ENCODE measurements at regions not wholly inside any gene's neighbourhood (a gene's known extent, or its start where the extent isn't known, plus 50 kb on each side); places are given as distances from the start of the nearest gene placed in this dataset.
"Not testable (repeated sequence)": the region's sequence is repeated elsewhere in the genome, so short reads cannot be mapped to it uniquely, and the experiment has no call there.

- no peak for TF ChIP-seq CTCF (IDR thresholded peaks at IDR 0.05)
- H3K27me3 ChIP-seq: no peaks in the 10 kb centered on the region
- H3K36me3 ChIP-seq: no peaks in the 10 kb centered on the region
- H3K9me3 ChIP-seq: no peaks in the 10 kb centered on the region
- FAIRE-seq (no peak), ATAC-seq (no peak), DNase-seq (no peak)
- intact Hi-C loops (cut with DNase I): no loop called here
- no peak overlapping the region for H3K4me3 ChIP-seq
- WGBS, 2 donors: 58 to 62% methylated on average over 3 of the region's 3 CpGs
- H3K27ac ChIP-seq: no peak overlapping the region
- H3K4me1 ChIP-seq: no peaks in the 10 kb centered on the region
Measured at GRCh38 chr3:140770977-140771667, 93.3 kb downstream of the TRIM42 start.

- Histone ChIP-seq H3K4me3 (no peak overlapping the region), H3K9me3 (no peaks in the 10 kb centered on the region), H3K27me3 (no peaks in the 10 kb centered on the region), H3K4me1 (no peaks in the 10 kb centered on the region), H3K27ac (no peak overlapping the region), H3K36me3 (no peaks in the 10 kb centered on the region)
- FAIRE-seq: no peak
- WGBS, 2 donors: 27 to 32% methylated on average over 4 of the region's 4 CpGs
- no peak for TF ChIP-seq CTCF (IDR thresholded peaks at IDR 0.05)
- intact Hi-C loops (cut with DNase I): no loop called here
- no peak for DNase-seq
- ATAC-seq: peak in 1 of 4 donors; percentile 62
Measured at GRCh38 chr3:140777631-140778233, 99.9 kb downstream of the TRIM42 start.

- DNase-seq (no peak), FAIRE-seq (no peak), ATAC-seq (no peak)
- Histone ChIP-seq H3K27me3 (no peaks in the 10 kb centered on the region), H3K27ac (no peak overlapping the region), H3K4me3 (no peak overlapping the region), H3K4me1 (no peaks in the 10 kb centered on the region), H3K36me3 (no peaks in the 10 kb centered on the region), H3K9me3 (no peaks in the 10 kb centered on the region)
- intact Hi-C loops (cut with DNase I): no loop called here
- no peak for TF ChIP-seq CTCF (IDR thresholded peaks at IDR 0.05)
- 72 to 77% methylated on average over 3 of the region's 3 CpGs for WGBS, 2 donors
Measured at GRCh38 chr3:140791368-140791767, 113.5 kb downstream of the TRIM42 start.

- no peak for FAIRE-seq
- Histone ChIP-seq H3K27me3 (no peaks in the 10 kb centered on the region), H3K4me1 (no peaks in the 10 kb centered on the region), H3K9me3 (no peaks in the 10 kb centered on the region), H3K4me3 (no peak overlapping the region), H3K36me3 (no peaks in the 10 kb centered on the region), H3K27ac (no peak overlapping the region)
- TF ChIP-seq CTCF (IDR thresholded peaks at IDR 0.05): no peak
- DNase-seq: no peak
- intact Hi-C loops (cut with DNase I): no loop called here
- 46 to 51% methylated on average over 3 of the region's 3 CpGs for WGBS, 2 donors
- no peak for ATAC-seq
Measured at GRCh38 chr3:140794507-140794906, 116.6 kb downstream of the TRIM42 start.

GRCh38 chr3:140802898-140803297 lies 125.0 kb downstream of the TRIM42 start:
- H3K36me3 ChIP-seq; H3K4me1 ChIP-seq; H3K4me3 ChIP-seq; FAIRE-seq; ATAC-seq; H3K27ac ChIP-seq; H3K9me3 ChIP-seq; H3K27me3 ChIP-seq; intact Hi-C loops (cut with DNase I); DNase-seq: not testable (repeated sequence)
- WGBS, 2 donors: 6 to 8% methylated on average over 1 of the region's 1 CpG
